ENCODE measurements at regions not wholly inside any gene's neighbourhood (a gene's known extent, or its start where the extent isn't known, plus 50 kb on each side); places are given as distances from the start of the nearest gene placed in this dataset.

DNA sequence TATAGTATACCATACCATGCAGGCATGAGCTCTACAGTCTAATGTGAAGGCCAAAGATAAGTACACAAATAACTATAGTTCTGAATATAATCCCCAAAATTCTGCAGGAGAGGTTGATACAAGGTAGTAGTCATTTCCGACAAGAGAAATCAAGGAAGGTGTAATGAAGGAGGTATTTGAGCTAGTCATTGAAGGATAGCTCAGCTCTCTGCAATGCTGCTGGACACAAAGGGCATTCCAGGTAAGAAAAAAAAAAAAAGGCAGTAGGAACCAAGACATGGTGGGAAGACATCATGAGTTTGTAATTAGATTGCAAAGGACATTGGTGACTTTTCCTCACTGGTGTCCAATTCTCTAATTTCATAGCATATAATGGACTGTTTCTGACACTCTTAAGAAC is 285.3 kb downstream of the AHR start:
- ChIA-PET CTCF (no interaction called here), POLR2A (no interaction called here)
- Mint-ChIP-seq H3K9me3 (peaks cover under 1% of the 10 kb centered on the region), H3K27me3 (peaks cover 3% of the 10 kb centered on the region), H3K27ac (no peak overlapping the region), H3K4me3 (no peak overlapping the region), H3K4me1 (ENCODE audit: low read depth) (no peaks in the 10 kb centered on the region), H3K36me3 (ENCODE audit: low read depth) (no peaks in the 10 kb centered on the region)
- DNase-seq (no peak), ATAC-seq (no peak)
- TF ChIP-seq, protein P1, sequence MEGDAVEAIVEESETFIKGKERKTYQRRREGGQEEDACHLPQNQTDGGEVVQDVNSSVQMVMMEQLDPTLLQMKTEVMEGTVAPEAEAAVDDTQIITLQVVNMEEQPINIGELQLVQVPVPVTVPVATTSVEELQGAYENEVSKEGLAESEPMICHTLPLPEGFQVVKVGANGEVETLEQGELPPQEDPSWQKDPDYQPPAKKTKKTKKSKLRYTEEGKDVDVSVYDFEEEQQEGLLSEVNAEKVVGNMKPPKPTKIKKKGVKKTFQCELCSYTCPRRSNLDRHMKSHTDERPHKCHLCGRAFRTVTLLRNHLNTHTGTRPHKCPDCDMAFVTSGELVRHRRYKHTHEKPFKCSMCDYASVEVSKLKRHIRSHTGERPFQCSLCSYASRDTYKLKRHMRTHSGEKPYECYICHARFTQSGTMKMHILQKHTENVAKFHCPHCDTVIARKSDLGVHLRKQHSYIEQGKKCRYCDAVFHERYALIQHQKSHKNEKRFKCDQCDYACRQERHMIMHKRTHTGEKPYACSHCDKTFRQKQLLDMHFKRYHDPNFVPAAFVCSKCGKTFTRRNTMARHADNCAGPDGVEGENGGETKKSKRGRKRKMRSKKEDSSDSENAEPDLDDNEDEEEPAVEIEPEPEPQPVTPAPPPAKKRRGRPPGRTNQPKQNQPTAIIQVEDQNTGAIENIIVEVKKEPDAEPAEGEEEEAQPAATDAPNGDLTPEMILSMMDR (IDR thresholded peaks at IDR 0.05), result no peak
- intact Hi-C loops (cut with micrococcal nuclease), result no loop called here

DNA sequence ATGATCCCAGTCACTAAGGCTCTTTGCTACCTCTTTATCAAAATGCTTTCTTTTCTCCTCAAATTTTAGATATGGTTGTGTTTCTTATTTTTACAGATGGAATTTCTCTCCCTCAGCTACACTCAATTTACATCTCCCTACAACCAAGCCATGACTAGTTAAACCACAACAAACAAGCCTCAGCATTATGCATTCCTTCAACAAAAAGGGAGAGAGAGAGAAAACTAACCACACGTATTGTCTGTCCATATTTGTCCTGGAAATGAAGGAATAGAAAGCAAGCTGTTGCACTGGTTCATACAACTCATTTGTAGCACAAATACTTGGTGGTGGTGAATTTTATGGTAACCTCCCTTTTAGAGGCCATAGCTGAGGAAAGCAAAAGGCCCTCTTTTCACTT is 286.4 kb downstream of the AHR start:
- H3K27ac Mint-ChIP-seq, result no peak overlapping the region
- ChIA-PET POLR2A (no interaction called here), CTCF (no interaction called here)
- no peaks in the 10 kb centered on the region for H3K9me3 Mint-ChIP-seq
- H3K27me3 Mint-ChIP-seq, result peaks cover 3% of the 10 kb centered on the region
- intact Hi-C loops (cut with micrococcal nuclease), result no loop called here
- no peak overlapping the region for H3K4me3 Mint-ChIP-seq
- no peaks in the 10 kb centered on the region for H3K36me3 Mint-ChIP-seq (ENCODE audit: low read depth)
- no peaks in the 10 kb centered on the region for H3K4me1 Mint-ChIP-seq (ENCODE audit: low read depth)
- DNase-seq (no peak), ATAC-seq (no peak)
- TF ChIP-seq, protein P1 (IDR thresholded peaks at IDR 0.05), result no peak

DNA sequence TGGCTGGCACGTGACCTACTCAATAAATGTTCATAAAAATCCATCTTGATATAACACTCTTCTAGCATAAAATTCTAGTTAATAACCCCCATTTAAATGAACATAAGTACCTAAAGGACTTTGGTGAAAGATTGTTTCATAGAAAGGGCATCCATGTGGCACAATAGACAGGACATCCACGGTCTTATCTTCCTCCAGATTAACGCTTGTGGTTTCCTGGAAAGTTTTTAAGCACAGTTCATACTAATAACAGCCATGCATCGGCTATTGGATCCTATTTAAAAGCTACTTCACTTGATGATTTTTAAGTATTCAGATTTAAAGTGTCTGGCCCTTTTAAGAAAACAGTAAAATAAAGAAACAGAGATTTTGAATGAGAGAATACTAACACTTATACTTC is 288.3 kb downstream of the AHR start:
- CTCF ChIA-PET, result no interaction called here

DNA sequence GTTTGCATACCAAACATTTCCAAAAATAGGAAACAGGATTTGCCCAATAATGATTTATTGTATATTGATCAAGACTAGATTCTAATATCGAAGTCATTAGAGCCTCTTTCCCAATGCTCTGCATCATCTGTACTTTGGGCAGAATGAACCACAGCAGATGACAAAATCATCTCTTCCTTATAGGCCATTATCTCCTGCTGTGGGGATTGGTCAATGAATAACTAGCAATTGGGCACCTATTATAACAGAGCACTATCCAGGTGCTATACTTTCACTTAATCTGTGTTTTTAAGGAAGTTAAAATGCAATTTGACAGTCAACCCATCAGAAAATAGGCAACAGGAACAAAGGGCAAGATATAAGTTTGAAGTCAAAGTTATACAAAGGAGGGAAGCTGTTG is 290.3 kb downstream of the AHR start:
- no peak overlapping the region for H3K27ac Mint-ChIP-seq
- intact Hi-C loops (cut with micrococcal nuclease), result no loop called here
- no peaks in the 10 kb centered on the region for H3K36me3 Mint-ChIP-seq (ENCODE audit: low read depth)
- ChIA-PET CTCF (no interaction called here), POLR2A (no interaction called here)
- no peaks in the 10 kb centered on the region for H3K27me3 Mint-ChIP-seq
- H3K4me1 Mint-ChIP-seq (ENCODE audit: low read depth), result no peaks in the 10 kb centered on the region
- H3K4me3 Mint-ChIP-seq, result no peak overlapping the region
- DNase-seq, result no peak
- no peaks in the 10 kb centered on the region for H3K9me3 Mint-ChIP-seq
- TF ChIP-seq, protein P1 (IDR thresholded peaks at IDR 0.05), result no peak
- no peak for ATAC-seq

More for the DNA sequence above, 288.3 kb downstream of the AHR start:
- peaks cover 3% of the 10 kb centered on the region for H3K27me3 Mint-ChIP-seq
- TF ChIP-seq, protein P1 (IDR thresholded peaks at IDR 0.05), result no peak
- no peak overlapping the region for H3K27ac Mint-ChIP-seq
- POLR2A ChIA-PET, result no interaction called here
- H3K4me3 Mint-ChIP-seq, result no peak overlapping the region
- no peaks in the 10 kb centered on the region for H3K9me3 Mint-ChIP-seq
- DNase-seq (no peak), ATAC-seq (no peak)
- intact Hi-C loops (cut with micrococcal nuclease), result no loop called here
- H3K4me1 Mint-ChIP-seq (ENCODE audit: low read depth), result no peaks in the 10 kb centered on the region
- no peaks in the 10 kb centered on the region for H3K36me3 Mint-ChIP-seq (ENCODE audit: low read depth)

DNA sequence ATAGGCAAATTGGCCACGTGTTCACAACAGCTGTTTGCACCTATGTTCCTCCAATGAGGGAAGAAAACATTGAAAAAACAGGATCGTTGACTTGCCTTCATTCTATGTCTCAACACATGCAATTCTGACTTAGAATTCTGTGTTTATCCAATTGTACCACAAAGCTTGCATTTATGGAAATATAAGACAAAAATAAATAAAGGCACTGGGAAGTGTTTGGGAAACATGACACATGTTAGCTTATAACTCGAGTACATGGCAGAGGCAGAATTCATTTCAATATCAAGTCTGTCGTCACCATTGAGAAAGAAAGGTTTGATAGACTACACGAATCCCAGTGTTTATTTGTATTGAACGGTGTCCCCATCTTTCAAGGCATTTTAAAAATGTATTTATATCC is 291.2 kb downstream of the AHR start:
- Mint-ChIP-seq H3K27ac (no peak overlapping the region), H3K36me3 (ENCODE audit: low read depth) (no peaks in the 10 kb centered on the region), H3K27me3 (no peaks in the 10 kb centered on the region), H3K9me3 (no peaks in the 10 kb centered on the region), H3K4me3 (no peak overlapping the region), H3K4me1 (ENCODE audit: low read depth) (no peaks in the 10 kb centered on the region)
- intact Hi-C loops (cut with micrococcal nuclease), result no loop called here
- ChIA-PET CTCF (no interaction called here), POLR2A (no interaction called here)
- no peak for ATAC-seq
- TF ChIP-seq, protein P1 (IDR thresholded peaks at IDR 0.05), result no peak
- no peak for DNase-seq
